ENCODE measurements at regions not wholly inside any gene's neighbourhood (a gene's known extent, or its start where the extent isn't known, plus 50 kb on each side); places are given as distances from the start of the nearest gene placed in this dataset.

DNA sequence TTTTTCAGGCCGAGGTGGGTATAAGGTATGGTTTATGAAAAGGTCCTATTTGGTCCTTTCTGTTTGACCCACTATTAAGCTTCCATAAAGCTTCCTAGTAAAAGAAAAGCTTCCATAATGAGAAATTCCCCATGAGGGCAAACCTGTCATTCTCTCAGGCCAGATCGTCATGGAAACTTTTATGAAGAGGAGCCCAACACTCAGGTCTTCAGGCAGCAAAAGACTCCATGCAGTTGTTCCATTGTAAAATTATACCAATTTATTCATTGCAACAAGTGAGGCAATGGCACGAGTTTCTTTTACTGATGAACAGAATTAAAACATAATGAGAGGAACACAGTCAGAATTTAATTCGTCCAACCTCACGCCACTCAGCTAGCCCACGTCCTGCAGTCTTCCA lies 188.6 kb downstream of the MTERF1 start:
- no peak for TF ChIP-seq CTCF (IDR thresholded peaks at IDR 0.05)
- TF ChIP-seq POLR2AphosphoS5 (IDR thresholded peaks at IDR 0.05), result no peak
- TF ChIP-seq EP300 (IDR thresholded peaks at IDR 0.05), result no peak
- no peak for TF ChIP-seq POLR2A (IDR thresholded peaks at IDR 0.05)
- H3K36me3 ChIP-seq, result no peaks in the 10 kb centered on the region
- peaks cover 0 to 11% (median 4%) of the 10 kb centered on the region in 3 donors for H3K4me1 ChIP-seq
- no peak overlapping the region for H3K27ac ChIP-seq
- 96 to 98% methylated on average over 5 of the region's 6 CpGs for WGBS, 2 donors (ENCODE audit: low coverage in 1 of 2)
- no peaks in the 10 kb centered on the region for H3K27me3 ChIP-seq
- no peak overlapping the region for H3K4me3 ChIP-seq
- ATAC-seq, result no peak
- no peaks in the 10 kb centered on the region for H3K9me3 ChIP-seq

DNA sequence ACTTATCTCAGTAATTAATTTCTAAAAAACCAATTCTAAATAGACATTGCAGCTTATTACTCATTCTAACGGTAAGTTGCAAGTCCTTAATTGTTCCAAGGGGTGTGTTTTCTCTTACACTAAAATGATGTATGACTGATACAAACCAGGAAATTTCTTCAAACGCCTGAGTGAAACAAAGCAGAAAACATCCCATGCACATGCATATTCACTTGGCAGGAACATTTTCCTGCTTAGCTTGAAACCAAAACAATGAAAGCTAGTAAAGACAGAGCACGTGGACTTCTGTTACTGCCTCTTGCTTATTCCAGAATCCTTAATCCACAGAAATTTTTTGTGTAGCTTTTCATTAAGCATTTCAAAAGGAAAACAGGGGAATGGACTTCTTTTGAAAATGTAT lies 187.7 kb downstream of the MTERF1 start:
- Histone ChIP-seq H3K4me1 (peaks cover 0 to 11% (median 4%) of the 10 kb centered on the region in 3 donors), H3K4me3 (no peak overlapping the region), H3K9me3 (no peaks in the 10 kb centered on the region), H3K27me3 (no peaks in the 10 kb centered on the region), H3K36me3 (no peaks in the 10 kb centered on the region), H3K27ac (no peak overlapping the region)
- TF ChIP-seq EP300 (IDR thresholded peaks at IDR 0.05), result no peak
- no peak for TF ChIP-seq POLR2AphosphoS5 (IDR thresholded peaks at IDR 0.05)
- no peak for TF ChIP-seq POLR2A (IDR thresholded peaks at IDR 0.05)
- no peak for TF ChIP-seq CTCF (IDR thresholded peaks at IDR 0.05)
- 3 to 8% methylated on average over 3 of the region's 3 CpGs for WGBS, 2 donors (ENCODE audit: low coverage in 1 of 2)
- ATAC-seq, result no peak

DNA sequence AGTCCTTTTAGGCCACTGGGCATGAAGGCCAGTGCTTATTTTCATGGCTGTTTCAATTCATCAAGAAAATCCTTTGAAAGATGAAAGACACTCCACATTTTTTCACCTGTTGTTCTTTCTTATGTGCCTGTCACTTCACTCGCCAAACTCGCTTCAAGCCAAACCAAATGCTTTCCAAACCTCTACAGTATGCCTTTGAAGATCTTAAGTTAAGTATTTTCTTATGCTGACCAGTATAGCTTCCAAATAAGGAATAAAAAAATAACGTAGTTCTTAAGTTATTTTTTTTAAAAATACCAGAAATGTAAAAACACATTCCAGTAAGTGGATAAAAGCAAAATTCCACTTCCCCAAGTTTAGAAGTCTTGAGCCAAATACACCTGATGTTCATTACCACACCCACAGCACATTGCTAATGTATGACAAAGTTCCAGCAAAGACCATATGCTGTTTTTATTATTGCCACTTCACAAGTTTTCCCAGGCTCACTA lies 186.1 kb downstream of the MTERF1 start:
- no peaks in the 10 kb centered on the region for H3K9me3 ChIP-seq
- 50 to 61% methylated on average over 1 to 3 of the region's 3 CpGs for WGBS, 2 donors (ENCODE audit: low coverage in 1 of 2)
- peaks cover 0 to 11% (median 4%) of the 10 kb centered on the region in 3 donors for H3K4me1 ChIP-seq
- no peak for ATAC-seq
- no peak for TF ChIP-seq POLR2A (IDR thresholded peaks at IDR 0.05)
- no peak for TF ChIP-seq CTCF (IDR thresholded peaks at IDR 0.05)
- no peak for TF ChIP-seq POLR2AphosphoS5 (IDR thresholded peaks at IDR 0.05)
- no peak for TF ChIP-seq EP300 (IDR thresholded peaks at IDR 0.05)
- no peak overlapping the region for H3K4me3 ChIP-seq
- no peaks in the 10 kb centered on the region for H3K36me3 ChIP-seq
- H3K27ac ChIP-seq, result no peak overlapping the region
- H3K27me3 ChIP-seq, result no peaks in the 10 kb centered on the region

DNA sequence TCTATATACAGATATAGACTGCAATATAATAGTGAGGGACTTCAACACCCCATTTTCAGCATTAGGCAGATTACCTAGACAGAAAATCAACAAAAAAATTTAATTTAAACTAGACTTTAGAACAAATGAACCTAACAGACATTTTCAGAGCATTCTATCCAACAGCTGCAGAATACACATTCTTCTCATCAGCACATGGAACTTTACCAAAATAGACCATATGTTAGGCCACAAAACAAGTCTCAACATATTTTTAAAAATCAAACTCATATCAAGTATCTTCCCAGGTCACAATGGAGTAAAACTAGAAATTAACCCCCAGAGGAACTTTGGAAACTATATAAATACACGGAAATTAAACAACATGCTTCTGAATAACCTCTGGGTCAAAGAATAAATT lies 169.6 kb downstream of the MTERF1 start:
- ATAC-seq, result no peak
- 62 to 75% methylated on average over 1 of the region's 1 CpG for WGBS, 2 donors (ENCODE audit: low coverage in 1 of 2)

More for the DNA sequence above, 169.6 kb downstream of the MTERF1 start:
- Histone ChIP-seq H3K27ac (no peak overlapping the region), H3K4me1 (no peaks in the 10 kb centered on the region), H3K36me3 (peaks cover 0 to 16% of the 10 kb centered on the region in 2 donors), H3K4me3 (no peak overlapping the region), H3K27me3 (no peaks in the 10 kb centered on the region), H3K9me3 (peaks cover 0 to 44% (median 0%) of the 10 kb centered on the region in 3 donors)
- TF ChIP-seq CTCF (IDR thresholded peaks at IDR 0.05) (no peak), POLR2AphosphoS5 (IDR thresholded peaks at IDR 0.05) (no peak), EP300 (IDR thresholded peaks at IDR 0.05) (no peak)

Measured in gastroesophageal sphincter (tissue), 4 donors.